Endodermal cell (in vitro differentiated cells): ENCODE measurements at regions not wholly inside any gene's neighbourhood (a gene's known extent, or its start where the extent isn't known, plus 50 kb on each side); places are given as distances from the start of the nearest gene placed in this dataset.

ENCODE experiments used
- DNase-seq: peaks from one replicate; pipeline ENCODE4 v3.0.0-alpha.2; 2017
- H3K27ac ChIP-seq: 2 replicates; pipeline ENCODE4 v1.5.1; 2013; ENCODE audit warnings: mild to moderate bottlenecking, low read depth, low read length, moderate library complexity
- H3K27me3 ChIP-seq: 2 replicates; pipeline ENCODE4 v1.6.1; 2013; ENCODE audit warnings: mild to moderate bottlenecking, low read length, moderate library complexity; ENCODE audit not compliant: insufficient read depth, control insufficient read depth, poor library complexity, severe bottlenecking
- H3K36me3 ChIP-seq: 2 replicates; pipeline ENCODE4 v1.7.0; 2013; ENCODE audit warnings: mild to moderate bottlenecking, low read length, moderate library complexity; ENCODE audit not compliant: control insufficient read depth, insufficient read depth
- H3K4me1 ChIP-seq: one replicate; pipeline ENCODE4 v1.7.0; 2013; ENCODE audit warnings: low read length; ENCODE audit not compliant: control insufficient read depth, insufficient read depth
- H3K4me3 ChIP-seq: 2 replicates; pipeline ENCODE4 v1.5.1; 2013; ENCODE audit warnings: mild to moderate bottlenecking, low read length, moderate library complexity
- H3K9ac ChIP-seq: 2 replicates; pipeline ENCODE4 v1.6.1; 2013; ENCODE audit warnings: mild to moderate bottlenecking, low read length, moderate library complexity; ENCODE audit not compliant: poor library complexity, severe bottlenecking; ENCODE audit errors: extremely low read depth
- H3K9me3 ChIP-seq: 2 replicates; pipeline ENCODE4 v1.6.1; 2013; ENCODE audit warnings: mild to moderate bottlenecking, low read length, moderate library complexity; ENCODE audit not compliant: control insufficient read depth
- H3K27ac Mint-ChIP-seq: 2 replicates; pipeline ENCODE4 v1.8.0; 2020; ENCODE audit warnings: mixed read lengths
- H3K27me3 Mint-ChIP-seq: 2 replicates; pipeline ENCODE4 v1.8.0; 2021; ENCODE audit warnings: mild to moderate bottlenecking, mixed read lengths; ENCODE audit not compliant: insufficient read depth
- H3K36me3 Mint-ChIP-seq: 2 replicates; pipeline ENCODE4 v1.8.0; 2020; ENCODE audit warnings: low read depth, mixed read lengths
- H3K4me1 Mint-ChIP-seq: 2 replicates; pipeline ENCODE4 v1.8.0; 2020; ENCODE audit warnings: mixed read lengths
- H3K4me3 Mint-ChIP-seq: 2 replicates; pipeline ENCODE4 v1.8.0; 2020; ENCODE audit warnings: mild to moderate bottlenecking, moderate library complexity, mixed read lengths
- H3K9me3 Mint-ChIP-seq: 2 replicates; pipeline ENCODE4 v1.8.0; 2020; ENCODE audit warnings: mild to moderate bottlenecking, mixed read lengths
- WGBS, 2 experiments: methylation state at CpG; one replicate each; pipeline versions ENCODE4 v1.1.5 to v1.1.7; 2013; ENCODE audit warnings: missing lambda C conversion rate in 2 of 2, mixed read lengths in 1 of 2; ENCODE audit not compliant: insufficient coverage in 1 of 2, insufficient read length in 1 of 2; 5-methylcytosine and 5-hydroxymethylcytosine counted together
- TF ChIP-seq, protein P1 (sequence below): fragments of 200-600 bp; sonication (generic); conservative IDR thresholded peaks from 2 replicates; pipeline ENCODE4 v1.5.0; 2021; ENCODE audit warnings: antibody characterized with exemption, mild to moderate bottlenecking

DNA sequence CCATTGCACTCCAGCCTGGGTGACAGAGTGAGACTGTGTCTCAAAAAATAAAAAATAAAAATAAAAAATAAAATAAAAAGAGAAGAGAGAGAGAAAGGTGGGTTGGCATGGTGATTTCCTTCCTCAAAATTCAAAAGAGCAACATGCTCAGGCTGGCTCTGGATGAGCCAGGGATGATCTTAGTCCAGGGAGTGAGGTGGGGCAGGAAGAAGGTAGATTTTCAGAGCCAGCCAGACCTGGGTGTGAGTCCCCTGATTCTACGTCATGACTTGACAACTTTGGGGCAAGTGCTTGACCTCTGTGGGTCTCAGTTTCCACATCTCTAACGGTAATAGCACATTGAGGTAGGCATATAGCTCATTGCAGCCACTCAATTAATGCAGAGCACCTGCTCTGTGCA is 109.4 kb upstream of the CTBP2 start:
- Histone ChIP-seq H3K27me3 (no peaks in the 10 kb centered on the region), H3K4me3 (no peak overlapping the region), H3K27ac (no peak overlapping the region), H3K9ac (no peak overlapping the region), H3K4me1 (no peaks in the 10 kb centered on the region), H3K9me3 (no peaks in the 10 kb centered on the region), H3K36me3 (no peaks in the 10 kb centered on the region)
- Mint-ChIP-seq H3K27ac (no peak overlapping the region), H3K36me3 (no peaks in the 10 kb centered on the region), H3K4me1 (no peaks in the 10 kb centered on the region), H3K27me3 (peaks cover 2% of the 10 kb centered on the region), H3K4me3 (no peak overlapping the region), H3K9me3 (no peaks in the 10 kb centered on the region)
- peak; percentile 6 for DNase-seq
- TF ChIP-seq, protein P1, sequence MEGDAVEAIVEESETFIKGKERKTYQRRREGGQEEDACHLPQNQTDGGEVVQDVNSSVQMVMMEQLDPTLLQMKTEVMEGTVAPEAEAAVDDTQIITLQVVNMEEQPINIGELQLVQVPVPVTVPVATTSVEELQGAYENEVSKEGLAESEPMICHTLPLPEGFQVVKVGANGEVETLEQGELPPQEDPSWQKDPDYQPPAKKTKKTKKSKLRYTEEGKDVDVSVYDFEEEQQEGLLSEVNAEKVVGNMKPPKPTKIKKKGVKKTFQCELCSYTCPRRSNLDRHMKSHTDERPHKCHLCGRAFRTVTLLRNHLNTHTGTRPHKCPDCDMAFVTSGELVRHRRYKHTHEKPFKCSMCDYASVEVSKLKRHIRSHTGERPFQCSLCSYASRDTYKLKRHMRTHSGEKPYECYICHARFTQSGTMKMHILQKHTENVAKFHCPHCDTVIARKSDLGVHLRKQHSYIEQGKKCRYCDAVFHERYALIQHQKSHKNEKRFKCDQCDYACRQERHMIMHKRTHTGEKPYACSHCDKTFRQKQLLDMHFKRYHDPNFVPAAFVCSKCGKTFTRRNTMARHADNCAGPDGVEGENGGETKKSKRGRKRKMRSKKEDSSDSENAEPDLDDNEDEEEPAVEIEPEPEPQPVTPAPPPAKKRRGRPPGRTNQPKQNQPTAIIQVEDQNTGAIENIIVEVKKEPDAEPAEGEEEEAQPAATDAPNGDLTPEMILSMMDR, result no peak
- 68 to 86% methylated on average over 2 of the region's 2 CpGs for WGBS, 2 experiments

DNA sequence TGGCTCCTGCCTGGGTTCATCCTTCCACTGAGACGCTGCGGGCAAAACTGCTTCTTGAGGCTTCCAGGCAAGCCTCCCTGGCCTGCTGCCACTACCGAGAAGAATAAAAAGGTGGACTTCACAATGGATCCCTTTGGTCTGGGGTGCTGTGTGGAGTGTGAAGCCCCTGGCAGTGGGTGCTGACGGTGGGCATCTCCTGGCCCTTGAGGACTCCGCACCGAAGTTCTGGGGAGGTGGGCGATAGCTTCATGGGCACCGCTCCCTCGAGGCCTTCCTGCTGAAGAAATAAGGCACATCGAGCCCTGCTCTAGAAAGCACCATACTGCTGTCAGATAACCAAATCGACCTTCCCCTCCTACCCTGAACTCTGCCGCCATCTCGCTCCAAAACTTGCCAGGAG is 106.6 kb upstream of the CTBP2 start:
- Histone ChIP-seq H3K36me3 (no peaks in the 10 kb centered on the region), H3K27me3 (no peaks in the 10 kb centered on the region), H3K9me3 (no peaks in the 10 kb centered on the region), H3K27ac (no peak overlapping the region), H3K4me3 (no peak overlapping the region), H3K9ac (no peak overlapping the region), H3K4me1 (no peaks in the 10 kb centered on the region)
- 86 to 93% methylated on average over 12 to 13 of the region's 13 CpGs for WGBS, 2 experiments
- Mint-ChIP-seq H3K4me1 (peaks cover 10% of the 10 kb centered on the region), H3K4me3 (no peak overlapping the region), H3K27ac (no peak overlapping the region), H3K36me3 (no peaks in the 10 kb centered on the region), H3K27me3 (peaks cover 2% of the 10 kb centered on the region), H3K9me3 (no peaks in the 10 kb centered on the region)
- DNase-seq, result peak; percentile 24
- TF ChIP-seq, protein P1, result no peak

DNA sequence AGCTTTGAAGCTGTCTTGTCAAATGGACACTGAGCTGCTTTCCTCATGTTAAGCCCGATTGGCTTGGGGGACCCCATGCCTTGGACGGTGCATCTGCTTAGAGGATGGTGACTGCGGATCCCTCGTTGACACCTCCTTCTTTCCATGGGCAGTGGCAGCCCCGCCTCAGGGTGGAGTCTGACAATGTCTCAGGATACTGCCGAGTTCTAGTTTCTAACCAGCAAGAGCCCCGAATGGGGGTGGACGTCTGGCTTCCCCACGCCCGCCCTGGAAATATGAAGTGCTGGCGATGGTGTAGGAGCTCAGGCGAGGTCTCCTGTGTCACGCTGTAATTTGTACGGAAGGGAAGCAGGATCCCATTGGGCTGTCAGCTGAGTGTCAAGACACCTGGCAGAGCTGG is 106.2 kb upstream of the CTBP2 start:
- H3K27ac Mint-ChIP-seq, result no peak overlapping the region
- 88 to 94% methylated on average over 13 to 14 of the region's 14 CpGs for WGBS, 2 experiments
- H3K27me3 Mint-ChIP-seq, result peaks cover 2% of the 10 kb centered on the region
- no peak overlapping the region for H3K4me3 Mint-ChIP-seq
- peaks cover 11% of the 10 kb centered on the region for H3K4me1 Mint-ChIP-seq
- no peaks in the 10 kb centered on the region for H3K36me3 Mint-ChIP-seq
- Histone ChIP-seq H3K9ac (no peak overlapping the region), H3K4me3 (no peak overlapping the region), H3K4me1 (no peaks in the 10 kb centered on the region), H3K27ac (no peak overlapping the region), H3K27me3 (no peaks in the 10 kb centered on the region), H3K36me3 (no peaks in the 10 kb centered on the region), H3K9me3 (no peaks in the 10 kb centered on the region)
- TF ChIP-seq, protein P1, result no peak
- peak; percentile 59 for DNase-seq
- no peaks in the 10 kb centered on the region for H3K9me3 Mint-ChIP-seq
